WTC11 (cell line): ENCODE measurements at regions not wholly inside any gene's neighbourhood (a gene's known extent, or its start where the extent isn't known, plus 50 kb on each side); places are given as distances from the start of the nearest gene placed in this dataset.

ENCODE experiments used
- CTCF ChIP-seq: fragments of 200-600 bp; IDR thresholded peaks from 2 replicates; pipeline ENCODE4 v1.8.0; 2022; ENCODE audit warnings: antibody characterized with exemption
- RELA ChIP-seq: sonication (generic); formaldehyde crosslinking; IDR thresholded peaks from 2 replicates; pipeline ENCODE4 v1.8.1; 2022; ENCODE audit warnings: missing genetic modification reagents, mild to moderate bottlenecking, borderline replicate concordance

GRCh38 chr6:26222571-26222970, 135.3 kb downstream of the HFE start:
- TF ChIP-seq RELA (CRISPR knock-in tag) (no peak), CTCF (no peak)
